ENCODE measurements at regions not wholly inside any gene's neighbourhood (a gene's known extent, or its start where the extent isn't known, plus 50 kb on each side); places are given as distances from the start of the nearest gene placed in this dataset.

DNA sequence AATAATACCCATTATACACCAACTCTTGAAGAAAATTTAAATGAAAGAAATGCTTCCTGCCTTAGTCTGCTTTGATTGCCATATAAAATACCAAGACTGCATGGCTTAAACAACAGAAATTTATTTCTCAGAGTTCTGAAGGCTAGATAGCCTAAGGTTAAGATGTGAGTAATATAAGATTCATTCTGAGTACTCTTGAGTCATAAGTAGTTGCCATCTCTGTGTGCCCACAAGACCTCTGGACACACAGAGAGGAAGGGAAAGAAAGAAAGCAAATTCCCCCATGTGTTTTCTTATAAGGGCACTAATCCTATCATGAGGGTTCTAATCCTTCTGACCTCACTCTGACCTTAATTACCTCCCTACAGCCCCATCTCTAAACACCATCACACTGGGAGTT, 201.2 kb downstream of the PTN start:
- H3K4me1 ChIP-seq (ENCODE audit: insufficient read depth, poor library complexity, severe bottlenecking), result peaks cover 15% of the 10 kb centered on the region
- H3K4me3 ChIP-seq (ENCODE audit: severe bottlenecking), result no peak overlapping the region
- peak; percentile 95 for ATAC-seq (ENCODE audit: low read depth)
- DNase-seq (ENCODE audit: low spot score), result no peak
- H3K27ac ChIP-seq (ENCODE audit: poor library complexity, severe bottlenecking), result peak overlapping the region; percentile 49
- no peaks in the 10 kb centered on the region for H3K36me3 ChIP-seq (ENCODE audit: low read depth)
- H3K27me3 ChIP-seq (ENCODE audit: insufficient read depth, poor library complexity, severe bottlenecking), result no peaks in the 10 kb centered on the region
- no peaks in the 10 kb centered on the region for H3K9me3 ChIP-seq (ENCODE audit: severe bottlenecking)
- TF ChIP-seq, protein P1, sequence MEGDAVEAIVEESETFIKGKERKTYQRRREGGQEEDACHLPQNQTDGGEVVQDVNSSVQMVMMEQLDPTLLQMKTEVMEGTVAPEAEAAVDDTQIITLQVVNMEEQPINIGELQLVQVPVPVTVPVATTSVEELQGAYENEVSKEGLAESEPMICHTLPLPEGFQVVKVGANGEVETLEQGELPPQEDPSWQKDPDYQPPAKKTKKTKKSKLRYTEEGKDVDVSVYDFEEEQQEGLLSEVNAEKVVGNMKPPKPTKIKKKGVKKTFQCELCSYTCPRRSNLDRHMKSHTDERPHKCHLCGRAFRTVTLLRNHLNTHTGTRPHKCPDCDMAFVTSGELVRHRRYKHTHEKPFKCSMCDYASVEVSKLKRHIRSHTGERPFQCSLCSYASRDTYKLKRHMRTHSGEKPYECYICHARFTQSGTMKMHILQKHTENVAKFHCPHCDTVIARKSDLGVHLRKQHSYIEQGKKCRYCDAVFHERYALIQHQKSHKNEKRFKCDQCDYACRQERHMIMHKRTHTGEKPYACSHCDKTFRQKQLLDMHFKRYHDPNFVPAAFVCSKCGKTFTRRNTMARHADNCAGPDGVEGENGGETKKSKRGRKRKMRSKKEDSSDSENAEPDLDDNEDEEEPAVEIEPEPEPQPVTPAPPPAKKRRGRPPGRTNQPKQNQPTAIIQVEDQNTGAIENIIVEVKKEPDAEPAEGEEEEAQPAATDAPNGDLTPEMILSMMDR (IDR thresholded peaks at IDR 0.05; ENCODE audit: poor library complexity, severe bottlenecking), result no peak

DNA sequence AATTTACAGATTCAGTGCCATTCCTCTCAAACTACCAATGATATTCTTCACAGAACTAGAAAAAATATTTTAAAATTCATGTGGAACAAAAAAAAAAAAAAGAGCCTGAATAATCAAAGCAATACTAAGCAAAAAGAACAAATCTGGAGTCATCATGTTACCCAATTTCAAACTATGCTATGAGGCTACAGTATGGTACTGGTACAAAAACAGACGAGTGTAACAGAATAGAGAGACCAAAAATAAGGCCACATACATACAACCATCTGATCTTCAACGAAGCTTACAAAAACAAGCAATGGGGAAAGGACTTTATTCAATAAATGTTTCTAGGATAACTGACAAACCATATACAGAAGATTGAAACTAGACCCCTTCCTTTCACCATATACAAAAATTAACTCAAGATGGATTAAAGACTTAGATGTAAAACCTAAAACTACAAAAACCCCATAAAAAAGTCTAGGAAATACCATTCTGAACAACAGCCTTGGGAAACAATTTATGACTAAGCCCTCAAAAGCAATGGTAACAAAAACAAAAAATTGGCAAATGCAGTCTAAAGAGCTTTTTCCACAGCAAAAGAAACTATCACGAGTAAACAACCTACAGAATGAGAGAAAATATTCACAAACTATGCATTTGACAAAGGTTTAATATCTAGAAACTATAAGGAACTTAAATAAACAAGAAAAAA, 207.7 kb downstream of the PTN start:
- DNase-seq (ENCODE audit: low spot score) (no peak), ATAC-seq (ENCODE audit: low read depth) (no peak)
- H3K27ac ChIP-seq (ENCODE audit: poor library complexity, severe bottlenecking), result no peak overlapping the region
- H3K4me1 ChIP-seq (ENCODE audit: insufficient read depth, poor library complexity, severe bottlenecking), result peaks cover 3% of the 10 kb centered on the region
- TF ChIP-seq, protein P1 (IDR thresholded peaks at IDR 0.05; ENCODE audit: poor library complexity, severe bottlenecking), result no peak
- H3K4me3 ChIP-seq (ENCODE audit: severe bottlenecking), result no peak overlapping the region
- H3K27me3 ChIP-seq (ENCODE audit: insufficient read depth, poor library complexity, severe bottlenecking), result no peaks in the 10 kb centered on the region
- H3K36me3 ChIP-seq (ENCODE audit: low read depth), result no peaks in the 10 kb centered on the region
- no peaks in the 10 kb centered on the region for H3K9me3 ChIP-seq (ENCODE audit: severe bottlenecking)

DNA sequence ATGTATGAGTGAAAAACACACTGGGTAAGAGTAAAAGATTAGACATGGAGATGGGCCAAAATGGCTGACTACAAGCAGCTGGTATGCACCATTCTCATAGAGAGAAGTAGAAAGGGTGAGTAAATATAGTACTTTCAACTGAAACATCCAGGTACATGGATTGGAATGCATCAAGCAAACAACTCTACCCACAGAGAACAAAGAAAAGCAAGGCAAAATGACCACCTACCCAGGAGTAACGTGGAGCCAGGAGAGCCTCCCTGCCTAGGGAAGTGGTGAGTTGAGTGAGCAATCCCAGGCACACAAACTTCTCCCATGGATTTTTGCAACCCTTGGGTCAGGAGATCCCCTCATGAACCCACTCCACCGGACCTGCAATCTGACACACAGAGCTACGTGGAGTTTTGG, 212.8 kb downstream of the PTN start:
- Histone ChIP-seq H3K4me3 (ENCODE audit: severe bottlenecking) (no peak overlapping the region), H3K9me3 (ENCODE audit: severe bottlenecking) (no peaks in the 10 kb centered on the region), H3K36me3 (ENCODE audit: low read depth) (no peaks in the 10 kb centered on the region), H3K4me1 (ENCODE audit: insufficient read depth, poor library complexity, severe bottlenecking) (peaks cover 19% of the 10 kb centered on the region), H3K27ac (ENCODE audit: poor library complexity, severe bottlenecking) (peak overlapping the region; percentile 43), H3K27me3 (ENCODE audit: insufficient read depth, poor library complexity, severe bottlenecking) (no peaks in the 10 kb centered on the region)
- TF ChIP-seq, protein P1 (IDR thresholded peaks at IDR 0.05; ENCODE audit: poor library complexity, severe bottlenecking), result no peak
- peak; percentile 58 for DNase-seq (ENCODE audit: low spot score)
- ATAC-seq (ENCODE audit: low read depth), result peak; percentile 99

DNA sequence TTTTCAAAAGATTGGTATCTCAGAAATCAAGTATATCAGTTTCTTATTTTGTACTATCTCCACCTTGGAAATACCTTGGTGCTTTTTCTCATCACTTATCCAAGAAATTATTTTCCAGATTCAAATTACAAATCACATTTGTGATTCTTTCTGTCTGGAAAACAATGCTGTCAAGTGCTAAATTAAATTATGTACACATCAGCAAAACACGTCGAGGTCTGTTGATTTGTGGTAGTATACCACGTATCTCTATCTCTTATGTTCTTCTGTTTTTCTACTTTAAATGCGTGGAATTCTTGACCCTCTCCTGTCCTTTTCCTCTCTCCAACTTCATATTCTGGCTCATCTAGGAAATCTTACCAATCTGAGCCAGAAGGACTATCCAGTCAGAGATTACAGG, 214.5 kb downstream of the PTN start:
- DNase-seq (ENCODE audit: low spot score) (no peak), ATAC-seq (ENCODE audit: low read depth) (no peak)
- no peak overlapping the region for H3K4me3 ChIP-seq (ENCODE audit: severe bottlenecking)
- H3K27ac ChIP-seq (ENCODE audit: poor library complexity, severe bottlenecking), result no peak overlapping the region
- peaks cover 19% of the 10 kb centered on the region for H3K4me1 ChIP-seq (ENCODE audit: insufficient read depth, poor library complexity, severe bottlenecking)
- H3K36me3 ChIP-seq (ENCODE audit: low read depth), result no peaks in the 10 kb centered on the region
- TF ChIP-seq, protein P1 (IDR thresholded peaks at IDR 0.05; ENCODE audit: poor library complexity, severe bottlenecking), result no peak
- no peaks in the 10 kb centered on the region for H3K27me3 ChIP-seq (ENCODE audit: insufficient read depth, poor library complexity, severe bottlenecking)
- no peaks in the 10 kb centered on the region for H3K9me3 ChIP-seq (ENCODE audit: severe bottlenecking)

DNA sequence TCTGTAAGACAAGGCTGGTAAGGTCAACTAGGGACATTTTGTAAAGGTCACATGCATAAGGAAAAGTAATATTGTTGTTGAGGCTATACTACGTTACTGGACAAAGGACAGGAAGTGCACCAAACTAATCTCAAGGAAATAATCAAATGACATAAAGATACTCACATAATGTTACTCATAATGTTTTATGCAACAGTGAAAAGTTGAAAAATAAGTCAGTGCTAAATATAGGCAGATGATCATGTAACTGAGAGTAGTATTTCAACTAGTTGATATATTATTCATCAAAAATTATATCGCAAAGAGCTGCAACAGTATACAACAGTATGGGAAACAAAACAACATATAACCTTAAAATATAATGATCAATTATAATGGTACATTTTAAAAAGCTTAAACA, 215.7 kb downstream of the PTN start:
- Histone ChIP-seq H3K27me3 (ENCODE audit: insufficient read depth, poor library complexity, severe bottlenecking) (no peaks in the 10 kb centered on the region), H3K4me1 (ENCODE audit: insufficient read depth, poor library complexity, severe bottlenecking) (peaks cover 19% of the 10 kb centered on the region), H3K9me3 (ENCODE audit: severe bottlenecking) (no peaks in the 10 kb centered on the region), H3K36me3 (ENCODE audit: low read depth) (no peaks in the 10 kb centered on the region), H3K27ac (ENCODE audit: poor library complexity, severe bottlenecking) (no peak overlapping the region), H3K4me3 (ENCODE audit: severe bottlenecking) (no peak overlapping the region)
- ATAC-seq (ENCODE audit: low read depth), result no peak
- DNase-seq (ENCODE audit: low spot score), result no peak
- TF ChIP-seq, protein P1 (IDR thresholded peaks at IDR 0.05; ENCODE audit: poor library complexity, severe bottlenecking), result no peak
